K562 (cell line): ENCODE measurements at regions not wholly inside any gene's neighbourhood (a gene's known extent, or its start where the extent isn't known, plus 50 kb on each side); places are given as distances from the start of the nearest gene placed in this dataset.

Experiments used
- ETV1 ChIP-seq: fragments of 450-650 bp; conservative IDR thresholded peaks from 2 replicates; pipeline ENCODE4 v1.6.1; 2016; ENCODE audit warnings: missing genetic modification characterization, control low read depth, low read depth, missing compliant biosample characterization
- ETV6 ChIP-seq, 3 experiments: fragments of 150-350 bp in 1 of 3; sonication (generic) in 1 of 3; formaldehyde crosslinking in 1 of 3; IDR thresholded peaks; 2 replicates each; pipeline versions ENCODE4 v1.6.1 to v1.8.0; 2014 to 2022; ENCODE audit warnings: borderline replicate concordance in 2 of 3, low read depth in 2 of 3, antibody characterized with exemption in 1 of 3, low read length in 1 of 3, mild to moderate bottlenecking in 1 of 3, missing genetic modification reagents in 1 of 3
- NFE2 ChIP-seq: IDR thresholded peaks from 2 replicates; pipeline ENCODE4 v1.6.1; 2014; ENCODE audit warnings: antibody characterized with exemption, low read depth
- NFXL1 ChIP-seq: fragments of 450-650 bp; formaldehyde crosslinking; IDR thresholded peaks from 2 replicates; pipeline ENCODE4 v1.4.0; 2021; ENCODE audit warnings: mild to moderate bottlenecking
- PHB2 ChIP-seq: fragments of 450-650 bp; IDR thresholded peaks from 2 replicates; pipeline ENCODE4 v1.6.1; 2017; ENCODE audit warnings: low read depth
- RBM17 ChIP-seq: fragments of 200-400 bp; formaldehyde crosslinking; IDR thresholded peaks from 2 replicates; pipeline ENCODE4 v1.6.1; 2017; ENCODE audit warnings: low read depth, mild to moderate bottlenecking, low read length, borderline replicate concordance
- SOX6 ChIP-seq: fragments of 450-650 bp; IDR thresholded peaks from 2 replicates; pipeline ENCODE4 v1.6.1; 2014; ENCODE audit warnings: mild to moderate bottlenecking
- ZKSCAN1 ChIP-seq: fragments of 150-350 bp; IDR thresholded peaks from 2 replicates; pipeline ENCODE4 v1.6.1; 2016; ENCODE audit warnings: low read depth, low read length
- ZNF197 ChIP-seq: fragments of 200-800 bp; sonication (Bioruptor generic); IDR thresholded peaks from 2 replicates; pipeline ENCODE4 v1.6.1; 2016; ENCODE audit warnings: low read depth, missing genetic modification characterization, missing compliant biosample characterization
- ZNF668 ChIP-seq: fragments of 250-450 bp; sonication (Bioruptor Pico); IDR thresholded peaks from 2 replicates; pipeline ENCODE4 v1.8.0; 2022; ENCODE audit warnings: mild to moderate bottlenecking, inconsistent platforms
- ZNF75A ChIP-seq: fragments of 450-650 bp; formaldehyde crosslinking; IDR thresholded peaks from 2 replicates; pipeline ENCODE4 v1.4.0; 2020; ENCODE audit warnings: mild to moderate bottlenecking
- TF ChIP-seq, protein P1 (sequence below): fragments of 450-650 bp; IDR thresholded peaks from 2 replicates; pipeline ENCODE4 v1.6.1; 2016; ENCODE audit warnings: mild to moderate bottlenecking, moderate library complexity

DNA sequence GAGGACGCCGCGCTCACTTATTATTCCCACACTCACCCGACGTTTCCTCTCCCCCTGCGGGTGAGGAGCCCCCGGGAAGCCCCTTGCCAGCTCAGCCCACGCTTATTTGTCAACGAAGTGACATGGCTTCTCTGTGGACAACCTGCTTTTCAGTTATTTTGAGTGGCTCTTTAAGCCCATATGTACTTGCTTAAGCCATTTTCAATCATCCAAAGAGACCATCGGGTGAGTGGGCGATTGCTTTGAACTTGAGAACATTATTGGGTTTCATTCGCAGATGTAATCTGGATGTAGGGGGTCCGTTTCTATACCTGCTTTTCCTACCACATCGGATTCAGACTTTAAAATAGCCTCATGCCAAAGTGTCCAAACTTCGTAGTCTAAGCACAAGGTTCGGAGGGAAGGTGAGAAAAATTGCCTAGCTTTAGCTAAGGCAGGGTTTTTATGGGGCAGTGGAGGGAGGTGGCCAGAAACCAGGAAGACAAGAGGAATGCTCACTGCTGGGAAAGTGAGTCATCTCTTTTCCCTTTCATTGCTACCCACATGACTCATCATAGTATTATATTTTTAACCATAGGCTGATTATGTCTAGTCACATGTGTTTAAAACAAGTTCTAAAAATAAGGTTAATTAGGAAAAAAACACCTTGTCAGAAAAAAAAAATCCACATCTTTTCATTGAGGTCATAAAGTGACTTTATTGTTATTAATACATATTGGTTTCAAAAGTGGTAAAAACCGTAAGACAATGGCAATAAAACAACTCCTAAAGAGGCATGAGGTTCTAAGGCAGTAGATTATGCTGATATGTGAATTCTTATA, 773.1 kb upstream of the NR2F2 start (continued):
- TF ChIP-seq, protein P1, sequence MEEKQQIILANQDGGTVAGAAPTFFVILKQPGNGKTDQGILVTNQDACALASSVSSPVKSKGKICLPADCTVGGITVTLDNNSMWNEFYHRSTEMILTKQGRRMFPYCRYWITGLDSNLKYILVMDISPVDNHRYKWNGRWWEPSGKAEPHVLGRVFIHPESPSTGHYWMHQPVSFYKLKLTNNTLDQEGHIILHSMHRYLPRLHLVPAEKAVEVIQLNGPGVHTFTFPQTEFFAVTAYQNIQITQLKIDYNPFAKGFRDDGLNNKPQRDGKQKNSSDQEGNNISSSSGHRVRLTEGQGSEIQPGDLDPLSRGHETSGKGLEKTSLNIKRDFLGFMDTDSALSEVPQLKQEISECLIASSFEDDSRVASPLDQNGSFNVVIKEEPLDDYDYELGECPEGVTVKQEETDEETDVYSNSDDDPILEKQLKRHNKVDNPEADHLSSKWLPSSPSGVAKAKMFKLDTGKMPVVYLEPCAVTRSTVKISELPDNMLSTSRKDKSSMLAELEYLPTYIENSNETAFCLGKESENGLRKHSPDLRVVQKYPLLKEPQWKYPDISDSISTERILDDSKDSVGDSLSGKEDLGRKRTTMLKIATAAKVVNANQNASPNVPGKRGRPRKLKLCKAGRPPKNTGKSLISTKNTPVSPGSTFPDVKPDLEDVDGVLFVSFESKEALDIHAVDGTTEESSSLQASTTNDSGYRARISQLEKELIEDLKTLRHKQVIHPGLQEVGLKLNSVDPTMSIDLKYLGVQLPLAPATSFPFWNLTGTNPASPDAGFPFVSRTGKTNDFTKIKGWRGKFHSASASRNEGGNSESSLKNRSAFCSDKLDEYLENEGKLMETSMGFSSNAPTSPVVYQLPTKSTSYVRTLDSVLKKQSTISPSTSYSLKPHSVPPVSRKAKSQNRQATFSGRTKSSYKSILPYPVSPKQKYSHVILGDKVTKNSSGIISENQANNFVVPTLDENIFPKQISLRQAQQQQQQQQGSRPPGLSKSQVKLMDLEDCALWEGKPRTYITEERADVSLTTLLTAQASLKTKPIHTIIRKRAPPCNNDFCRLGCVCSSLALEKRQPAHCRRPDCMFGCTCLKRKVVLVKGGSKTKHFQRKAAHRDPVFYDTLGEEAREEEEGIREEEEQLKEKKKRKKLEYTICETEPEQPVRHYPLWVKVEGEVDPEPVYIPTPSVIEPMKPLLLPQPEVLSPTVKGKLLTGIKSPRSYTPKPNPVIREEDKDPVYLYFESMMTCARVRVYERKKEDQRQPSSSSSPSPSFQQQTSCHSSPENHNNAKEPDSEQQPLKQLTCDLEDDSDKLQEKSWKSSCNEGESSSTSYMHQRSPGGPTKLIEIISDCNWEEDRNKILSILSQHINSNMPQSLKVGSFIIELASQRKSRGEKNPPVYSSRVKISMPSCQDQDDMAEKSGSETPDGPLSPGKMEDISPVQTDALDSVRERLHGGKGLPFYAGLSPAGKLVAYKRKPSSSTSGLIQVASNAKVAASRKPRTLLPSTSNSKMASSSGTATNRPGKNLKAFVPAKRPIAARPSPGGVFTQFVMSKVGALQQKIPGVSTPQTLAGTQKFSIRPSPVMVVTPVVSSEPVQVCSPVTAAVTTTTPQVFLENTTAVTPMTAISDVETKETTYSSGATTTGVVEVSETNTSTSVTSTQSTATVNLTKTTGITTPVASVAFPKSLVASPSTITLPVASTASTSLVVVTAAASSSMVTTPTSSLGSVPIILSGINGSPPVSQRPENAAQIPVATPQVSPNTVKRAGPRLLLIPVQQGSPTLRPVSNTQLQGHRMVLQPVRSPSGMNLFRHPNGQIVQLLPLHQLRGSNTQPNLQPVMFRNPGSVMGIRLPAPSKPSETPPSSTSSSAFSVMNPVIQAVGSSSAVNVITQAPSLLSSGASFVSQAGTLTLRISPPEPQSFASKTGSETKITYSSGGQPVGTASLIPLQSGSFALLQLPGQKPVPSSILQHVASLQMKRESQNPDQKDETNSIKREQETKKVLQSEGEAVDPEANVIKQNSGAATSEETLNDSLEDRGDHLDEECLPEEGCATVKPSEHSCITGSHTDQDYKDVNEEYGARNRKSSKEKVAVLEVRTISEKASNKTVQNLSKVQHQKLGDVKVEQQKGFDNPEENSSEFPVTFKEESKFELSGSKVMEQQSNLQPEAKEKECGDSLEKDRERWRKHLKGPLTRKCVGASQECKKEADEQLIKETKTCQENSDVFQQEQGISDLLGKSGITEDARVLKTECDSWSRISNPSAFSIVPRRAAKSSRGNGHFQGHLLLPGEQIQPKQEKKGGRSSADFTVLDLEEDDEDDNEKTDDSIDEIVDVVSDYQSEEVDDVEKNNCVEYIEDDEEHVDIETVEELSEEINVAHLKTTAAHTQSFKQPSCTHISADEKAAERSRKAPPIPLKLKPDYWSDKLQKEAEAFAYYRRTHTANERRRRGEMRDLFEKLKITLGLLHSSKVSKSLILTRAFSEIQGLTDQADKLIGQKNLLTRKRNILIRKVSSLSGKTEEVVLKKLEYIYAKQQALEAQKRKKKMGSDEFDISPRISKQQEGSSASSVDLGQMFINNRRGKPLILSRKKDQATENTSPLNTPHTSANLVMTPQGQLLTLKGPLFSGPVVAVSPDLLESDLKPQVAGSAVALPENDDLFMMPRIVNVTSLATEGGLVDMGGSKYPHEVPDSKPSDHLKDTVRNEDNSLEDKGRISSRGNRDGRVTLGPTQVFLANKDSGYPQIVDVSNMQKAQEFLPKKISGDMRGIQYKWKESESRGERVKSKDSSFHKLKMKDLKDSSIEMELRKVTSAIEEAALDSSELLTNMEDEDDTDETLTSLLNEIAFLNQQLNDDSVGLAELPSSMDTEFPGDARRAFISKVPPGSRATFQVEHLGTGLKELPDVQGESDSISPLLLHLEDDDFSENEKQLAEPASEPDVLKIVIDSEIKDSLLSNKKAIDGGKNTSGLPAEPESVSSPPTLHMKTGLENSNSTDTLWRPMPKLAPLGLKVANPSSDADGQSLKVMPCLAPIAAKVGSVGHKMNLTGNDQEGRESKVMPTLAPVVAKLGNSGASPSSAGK: peak; percentile 71
- TF ChIP-seq NFXL1 (CRISPR knock-in tag) (peak; percentile 86; the same call in 1 of the 2 replicates), ETV1 (no peak), PHB2 (no peak), ZNF75A (CRISPR knock-in tag) (no peak), RBM17 (no peak), ZNF197 (CRISPR knock-in tag) (peak; percentile 82), NFE2 (peak; percentile 90), ETV6 (IDR thresholded peaks at IDR 0.05; ENCODE audit: borderline replicate concordance in 1 of 2, low read depth in 2 of 2, low read length in 1 of 2) (no peak), ETV6 (CRISPR knock-in tag; IDR thresholded peaks at IDR 0.05; ENCODE audit: borderline replicate concordance) (no peak), SOX6 (peak; percentile 42), ZNF668 (CRISPR knock-in tag) (no peak), ZKSCAN1 (no peak)
